GM12872 (cell line): ENCODE measurements at regions not wholly inside any gene's neighbourhood (a gene's known extent, or its start where the extent isn't known, plus 50 kb on each side); places are given as distances from the start of the nearest gene placed in this dataset.

Experiments
- TF ChIP-seq, protein P1 (sequence below): IDR thresholded peaks from 3 replicates; pipeline ENCODE4 v1.5.1; 2011; ENCODE audit warnings: low read depth, mild to moderate bottlenecking, low read length, moderate library complexity; ENCODE audit not compliant: insufficient read depth

DNA sequence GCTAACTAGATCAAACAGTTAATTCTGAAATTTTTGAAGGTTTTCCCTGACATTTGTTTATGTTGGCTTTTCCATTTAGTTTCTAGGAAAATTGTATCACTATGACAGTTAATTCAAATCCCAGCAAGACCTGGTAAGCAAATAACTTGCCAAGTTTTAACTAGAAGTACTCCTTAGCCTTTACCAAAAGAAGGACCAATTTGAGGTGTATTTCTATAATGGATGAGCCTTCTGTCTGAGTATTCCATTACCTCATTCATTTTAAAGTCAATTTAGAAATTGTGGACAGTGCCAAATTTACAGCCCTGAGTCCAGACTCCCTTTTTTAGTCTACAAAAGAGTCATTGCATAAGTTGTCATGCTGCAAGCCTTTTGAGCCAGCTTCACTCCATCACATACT, 687.6 kb downstream of the CETN3 start:
- TF ChIP-seq, protein P1, sequence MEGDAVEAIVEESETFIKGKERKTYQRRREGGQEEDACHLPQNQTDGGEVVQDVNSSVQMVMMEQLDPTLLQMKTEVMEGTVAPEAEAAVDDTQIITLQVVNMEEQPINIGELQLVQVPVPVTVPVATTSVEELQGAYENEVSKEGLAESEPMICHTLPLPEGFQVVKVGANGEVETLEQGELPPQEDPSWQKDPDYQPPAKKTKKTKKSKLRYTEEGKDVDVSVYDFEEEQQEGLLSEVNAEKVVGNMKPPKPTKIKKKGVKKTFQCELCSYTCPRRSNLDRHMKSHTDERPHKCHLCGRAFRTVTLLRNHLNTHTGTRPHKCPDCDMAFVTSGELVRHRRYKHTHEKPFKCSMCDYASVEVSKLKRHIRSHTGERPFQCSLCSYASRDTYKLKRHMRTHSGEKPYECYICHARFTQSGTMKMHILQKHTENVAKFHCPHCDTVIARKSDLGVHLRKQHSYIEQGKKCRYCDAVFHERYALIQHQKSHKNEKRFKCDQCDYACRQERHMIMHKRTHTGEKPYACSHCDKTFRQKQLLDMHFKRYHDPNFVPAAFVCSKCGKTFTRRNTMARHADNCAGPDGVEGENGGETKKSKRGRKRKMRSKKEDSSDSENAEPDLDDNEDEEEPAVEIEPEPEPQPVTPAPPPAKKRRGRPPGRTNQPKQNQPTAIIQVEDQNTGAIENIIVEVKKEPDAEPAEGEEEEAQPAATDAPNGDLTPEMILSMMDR: no peak

DNA sequence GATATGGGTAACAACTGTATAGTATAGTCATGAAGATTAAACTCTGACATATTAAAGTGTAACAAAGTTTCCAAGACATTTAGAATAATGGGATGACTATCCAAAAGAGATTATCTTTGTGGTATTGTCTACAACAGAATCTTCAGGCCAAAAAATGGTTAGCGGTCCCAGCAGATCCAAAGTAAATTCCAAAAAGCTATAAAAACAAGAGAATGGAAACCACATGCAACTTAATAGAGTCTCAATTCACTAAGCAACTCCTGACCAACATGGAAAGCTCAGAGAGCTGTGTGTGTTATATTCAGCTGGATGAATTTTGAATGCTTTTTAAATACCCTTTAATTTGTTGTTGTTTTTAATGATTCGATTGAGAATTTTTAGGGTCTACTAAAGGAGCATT, 688.2 kb downstream of the CETN3 start:
- TF ChIP-seq, protein P1: no peak

DNA sequence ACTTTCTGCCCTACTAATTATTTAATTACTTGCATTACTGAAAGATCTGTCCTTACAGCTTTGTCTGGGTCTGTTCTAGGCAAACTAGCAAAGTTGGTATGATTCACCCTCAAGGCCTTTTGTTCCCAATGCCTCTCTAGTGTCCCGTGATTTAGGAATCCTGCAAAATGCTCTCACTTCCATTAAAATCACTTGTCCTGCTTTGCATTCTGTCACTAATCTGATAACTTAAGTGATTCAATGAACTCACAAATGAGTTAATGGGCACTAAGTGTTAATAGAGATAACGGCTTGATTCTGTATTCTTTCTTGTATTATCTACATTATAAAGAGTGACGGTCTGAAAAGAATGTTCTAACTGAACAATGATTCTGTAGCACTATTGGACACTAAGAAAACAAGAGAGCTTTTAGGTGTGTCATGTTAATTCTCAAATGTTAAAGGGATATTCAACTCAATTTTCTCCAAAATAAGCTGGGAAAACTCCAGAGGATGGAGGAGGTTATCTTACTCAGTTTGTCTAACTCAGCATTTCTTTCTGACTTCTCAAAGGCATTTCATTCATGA, 697.3 kb downstream of the CETN3 start:
- TF ChIP-seq, protein P1: no peak

DNA sequence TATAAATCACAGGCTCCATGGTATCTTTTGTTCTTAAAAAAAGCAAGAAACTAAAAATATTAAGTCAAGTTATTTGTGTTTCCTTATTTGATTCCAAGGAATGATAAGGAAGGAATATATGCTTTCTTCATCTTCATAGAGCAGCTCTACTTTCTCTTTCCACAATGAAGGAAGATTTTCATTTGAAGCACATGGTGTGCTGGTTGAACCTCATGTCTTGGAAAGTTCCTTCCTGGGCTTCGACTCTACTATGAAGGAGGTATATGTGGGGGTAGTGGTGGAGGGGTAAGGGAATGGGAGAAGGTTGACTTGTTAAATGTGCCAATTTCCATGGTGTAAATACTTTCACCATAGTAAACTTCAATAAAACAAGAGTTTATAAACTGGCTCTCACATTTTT, 698.0 kb downstream of the CETN3 start:
- TF ChIP-seq, protein P1: no peak

DNA sequence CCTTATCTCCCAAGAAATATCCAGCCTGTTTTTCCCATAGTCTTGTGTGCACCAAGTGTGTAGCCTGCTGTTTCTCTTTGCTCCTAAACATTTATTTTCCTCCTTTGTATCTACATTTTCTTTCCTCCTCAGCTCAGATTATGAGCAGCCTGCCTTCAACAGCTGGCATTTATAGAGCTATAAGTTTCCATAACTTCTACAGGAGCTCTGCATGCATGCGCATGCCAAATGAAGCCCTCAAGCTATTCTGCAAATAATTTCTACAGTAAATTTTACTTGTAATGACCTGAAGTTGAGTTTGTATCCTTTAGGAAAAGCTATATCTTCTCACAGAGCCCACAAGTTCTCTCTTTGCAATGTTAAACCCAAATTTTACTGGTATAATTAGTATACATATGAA, 699.5 kb downstream of the CETN3 start:
- TF ChIP-seq, protein P1: no peak

DNA sequence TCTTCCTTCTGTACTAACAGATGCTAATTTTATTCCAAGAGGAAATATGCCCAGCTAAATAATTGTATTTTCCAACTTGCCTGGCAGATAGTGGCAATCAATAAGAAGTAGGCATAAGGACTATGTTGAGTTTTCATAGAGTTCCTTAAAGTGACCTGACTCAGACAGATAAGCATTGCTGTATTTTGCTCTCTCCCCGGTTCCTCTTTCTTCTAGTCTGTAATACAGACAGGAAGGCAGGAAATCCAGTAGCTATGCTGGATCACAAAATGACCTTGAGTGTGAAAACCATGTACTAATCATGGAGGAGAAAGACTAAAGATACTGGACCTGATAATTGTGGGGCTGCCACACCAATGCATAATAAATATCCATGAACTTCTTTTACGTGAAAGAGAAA, 701.7 kb downstream of the CETN3 start:
- TF ChIP-seq, protein P1: no peak

DNA sequence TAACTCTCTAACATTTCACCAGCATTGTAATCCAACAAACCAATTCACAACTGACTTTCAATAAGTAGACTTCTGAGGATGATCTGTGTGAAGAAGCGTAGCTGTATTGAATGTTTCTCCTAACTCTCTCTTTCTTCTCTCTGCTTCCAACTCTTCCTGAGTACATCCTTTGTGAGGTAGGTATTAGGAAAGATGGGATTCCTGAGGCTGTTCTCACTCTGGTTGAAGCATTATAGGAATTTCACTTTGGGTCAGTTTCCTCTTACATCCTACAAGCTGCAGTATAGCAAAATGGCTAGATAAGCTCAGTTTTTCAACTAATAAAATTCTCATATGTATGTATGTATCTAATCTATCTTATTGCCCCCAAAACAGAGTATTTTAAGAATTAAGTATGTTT, 702.8 kb downstream of the CETN3 start:
- TF ChIP-seq, protein P1: no peak
